ENCODE measurements at regions not wholly inside any gene's neighbourhood (a gene's known extent, or its start where the extent isn't known, plus 50 kb on each side); places are given as distances from the start of the nearest gene placed in this dataset.
"Not testable (repeated sequence)": the region's sequence is repeated elsewhere in the genome, so short reads cannot be mapped to it uniquely, and the experiment has no call there.

- TF ChIP-seq, protein P1, sequence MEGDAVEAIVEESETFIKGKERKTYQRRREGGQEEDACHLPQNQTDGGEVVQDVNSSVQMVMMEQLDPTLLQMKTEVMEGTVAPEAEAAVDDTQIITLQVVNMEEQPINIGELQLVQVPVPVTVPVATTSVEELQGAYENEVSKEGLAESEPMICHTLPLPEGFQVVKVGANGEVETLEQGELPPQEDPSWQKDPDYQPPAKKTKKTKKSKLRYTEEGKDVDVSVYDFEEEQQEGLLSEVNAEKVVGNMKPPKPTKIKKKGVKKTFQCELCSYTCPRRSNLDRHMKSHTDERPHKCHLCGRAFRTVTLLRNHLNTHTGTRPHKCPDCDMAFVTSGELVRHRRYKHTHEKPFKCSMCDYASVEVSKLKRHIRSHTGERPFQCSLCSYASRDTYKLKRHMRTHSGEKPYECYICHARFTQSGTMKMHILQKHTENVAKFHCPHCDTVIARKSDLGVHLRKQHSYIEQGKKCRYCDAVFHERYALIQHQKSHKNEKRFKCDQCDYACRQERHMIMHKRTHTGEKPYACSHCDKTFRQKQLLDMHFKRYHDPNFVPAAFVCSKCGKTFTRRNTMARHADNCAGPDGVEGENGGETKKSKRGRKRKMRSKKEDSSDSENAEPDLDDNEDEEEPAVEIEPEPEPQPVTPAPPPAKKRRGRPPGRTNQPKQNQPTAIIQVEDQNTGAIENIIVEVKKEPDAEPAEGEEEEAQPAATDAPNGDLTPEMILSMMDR (IDR thresholded peaks at IDR 0.05; ENCODE audit: control extremely low read depth in 1 of 3, insufficient read depth in 1 of 3, low read depth in 1 of 3, low read length in 3 of 3) = not testable (repeated sequence)
- not testable (repeated sequence) for TF ChIP-seq SP2 (IDR thresholded peaks at IDR 0.05; ENCODE audit: low read length); USF2 (IDR thresholded peaks at IDR 0.05; ENCODE audit: low read length); TAF1 (IDR thresholded peaks at IDR 0.05; ENCODE audit: low read depth, low read length); MAFK (IDR thresholded peaks at IDR 0.05; ENCODE audit: low read depth, low read length); BCL11A (IDR thresholded peaks at IDR 0.05; ENCODE audit: low read depth in 2 of 2, low read length in 2 of 2); HDAC6 (IDR thresholded peaks at IDR 0.05; ENCODE audit: low read depth, low read length); RFX5 (IDR thresholded peaks at IDR 0.05; ENCODE audit: borderline replicate concordance, low read depth, low read length); RBBP5 (IDR thresholded peaks at IDR 0.05; ENCODE audit: borderline replicate concordance, low read depth, low read length)
These were observed 88.5 kb upstream of the MSH6 start for GRCh38 chr2:47694451-47694850.

All from H1 (cell line).